GM12878 (cell line): ENCODE measurements at regions not wholly inside any gene's neighbourhood (a gene's known extent, or its start where the extent isn't known, plus 50 kb on each side); places are given as distances from the start of the nearest gene placed in this dataset.

Experiments used
- ATAC-seq: fragments of 200-7000 bp; cut with Tn5 transposase; 3 replicates; pipeline ENCODE4 v1.9.1; 2020; ENCODE audit warnings: mild to moderate bottlenecking, moderate library complexity
- BruUV-seq: library from RNA; stranded (reverse); fragments of 400-500 nt; replicated peaks from 2 replicates; lab custom pipeline; 2021; lab: Mats Ljungman, UMichigan
- CTCF ChIA-PET: fragments of 300-600 bp; sonication (Branson Sonifier 250); formaldehyde crosslinking; extraction: SDS; loops from one replicate; lab custom pipeline; 2021; ENCODE audit warnings: inconsistent platforms; lab: Yijun Ruan, JAX
- POLR2A ChIA-PET: fragments of 350-600 bp; formaldehyde crosslinking; extraction: SDS; loops from one replicate; lab custom pipeline; 2021; ENCODE audit warnings: inconsistent platforms; lab: Charles Lee
- RAD21 ChIA-PET: fragments of 300-600 bp; sonication (Branson Sonifier 250); formaldehyde crosslinking; loops from one replicate; lab custom pipeline; 2023; ENCODE audit warnings: antibody characterized with exemption; ENCODE audit not compliant: unreplicated experiment; lab: Charles Lee
- SMC1A ChIA-PET: fragments of 300-600 bp; sonication (Branson Sonifier 250); formaldehyde crosslinking; loops from one replicate; lab custom pipeline; 2023; ENCODE audit not compliant: unreplicated experiment, uncharacterized antibody; lab: Charles Lee
- DNase-seq: peaks from one replicate; pipeline ENCODE4 v3.0.0-alpha.2; 2011; ENCODE audit warnings: low read depth, low spot score
- FAIRE-seq: peaks from 3 replicates; lab custom pipeline; 2011; peaks lifted over from hg19 to GRCh38; lab: Jason Lieb, UNC
- H2AFZ ChIP-seq: 2 replicates; pipeline ENCODE4 v1.6.0; 2011; ENCODE audit warnings: low read depth, low read length, control low read depth; ENCODE audit not compliant: control insufficient read depth
- H3K27ac ChIP-seq: 2 replicates; pipeline ENCODE4 v1.5.1; 2011; ENCODE audit warnings: control low read depth; ENCODE audit not compliant: control insufficient read depth, insufficient read depth
- H3K27me3 ChIP-seq, 2 experiments: replicated peaks in 1 of 2; 2 replicates each; pipeline versions ENCODE4 v1.6.0 to v1.6.1; 2011; ENCODE audit warnings: low read length in 1 of 2; ENCODE audit not compliant: control insufficient read depth in 2 of 2, insufficient read depth in 2 of 2
- H3K36me3 ChIP-seq, 2 experiments: 2 replicates each; pipeline ENCODE4 v1.5.1; 2011; ENCODE audit warnings: low read length in 1 of 2; ENCODE audit not compliant: control insufficient read depth in 2 of 2, insufficient read depth in 2 of 2
- H3K4me1 ChIP-seq: 2 replicates; pipeline ENCODE4 v1.6.1; 2011; ENCODE audit warnings: mild to moderate bottlenecking, low read length, moderate library complexity, mixed read lengths; ENCODE audit not compliant: control insufficient read depth, insufficient read depth
- H3K4me2 ChIP-seq: 2 replicates; pipeline ENCODE4 v1.6.0; 2011; ENCODE audit warnings: control low read depth; ENCODE audit not compliant: control insufficient read depth, insufficient read depth
- H3K4me3 ChIP-seq: fragments of 200-600 bp; sonication (generic); 2 replicates; pipeline ENCODE4 v1.5.1; 2016
- H3K79me2 ChIP-seq: 2 replicates; pipeline ENCODE4 v1.6.0; 2011; ENCODE audit warnings: low read length; ENCODE audit not compliant: control insufficient read depth, insufficient read depth
- H3K9ac ChIP-seq: 2 replicates; pipeline ENCODE4 v1.8.0; 2011; ENCODE audit warnings: low read length, control low read depth, mixed read lengths; ENCODE audit not compliant: control insufficient read depth, insufficient read depth
- H3K9me3 ChIP-seq: replicated peaks from 3 replicates; pipeline ENCODE4 v1.5.1; 2011; ENCODE audit warnings: mild to moderate bottlenecking, low read length; ENCODE audit not compliant: control insufficient read depth, insufficient read depth
- H4K20me1 ChIP-seq: 2 replicates; pipeline ENCODE4 v1.6.0; 2011; ENCODE audit not compliant: control insufficient read depth, insufficient read depth
- BCL11A ChIP-seq: IDR thresholded peaks from 2 replicates; pipeline ENCODE4 v1.6.1; 2011; ENCODE audit warnings: low read depth, low read length
- BCL3 ChIP-seq: IDR thresholded peaks from 2 replicates; pipeline ENCODE4 v1.6.1; 2011; ENCODE audit warnings: borderline replicate concordance, low read depth, mild to moderate bottlenecking, moderate library complexity, low read length; ENCODE audit not compliant: insufficient read depth, poor library complexity, severe bottlenecking
- BHLHE40 ChIP-seq, 2 experiments: fragments of 450-650 bp in 1 of 2; IDR thresholded peaks; 2 replicates each; pipeline ENCODE4 v1.6.1; 2011 to 2017; ENCODE audit warnings: low read depth in 2 of 2, borderline replicate concordance in 1 of 2, improper control_type of control experiment in 1 of 2, low read length in 1 of 2, mild to moderate bottlenecking in 1 of 2
- CTCF ChIP-seq, 3 experiments: IDR thresholded peaks in 2 of 3; conservative IDR thresholded peaks in 1 of 3; 2 replicates each; pipeline ENCODE4 v1.5.1; 2011; ENCODE audit warnings: low read depth in 3 of 3, low read length in 3 of 3, mild to moderate bottlenecking in 3 of 3, control low read depth in 2 of 3, moderate library complexity in 2 of 3, inconsistent platforms in 1 of 3, mixed read lengths in 1 of 3; ENCODE audit not compliant: control insufficient read depth in 2 of 3, insufficient read depth in 1 of 3; ENCODE audit errors: extremely low read depth in 1 of 3
- EZH2 ChIP-seq: IDR thresholded peaks from 2 replicates; pipeline ENCODE4 v1.6.1; 2012; ENCODE audit warnings: low read depth, mild to moderate bottlenecking, control low read depth, inconsistent platforms, low read length, borderline replicate concordance; ENCODE audit not compliant: control insufficient read depth
- JUND ChIP-seq: IDR thresholded peaks from 2 replicates; pipeline ENCODE4 v1.6.1; 2012; ENCODE audit warnings: low read depth, mild to moderate bottlenecking, low read length, improper control_type of control experiment, moderate library complexity
- KAT2A ChIP-seq: conservative IDR thresholded peaks from 2 replicates; pipeline ENCODE4 v1.6.1; 2011; ENCODE audit warnings: low read depth, low read length; ENCODE audit not compliant: control insufficient read depth
- NR2C1 ChIP-seq: fragments of 450-650 bp; IDR thresholded peaks from 2 replicates; pipeline ENCODE4 v1.6.1; 2017; ENCODE audit warnings: antibody characterized with exemption, mild to moderate bottlenecking, moderate library complexity
- SUPT20H ChIP-seq: IDR thresholded peaks from 2 replicates; pipeline ENCODE4 v1.6.1; 2011; ENCODE audit warnings: low read depth, mild to moderate bottlenecking, low read length, moderate library complexity, borderline replicate concordance; ENCODE audit not compliant: control insufficient read depth
- ZNF384 ChIP-seq: IDR thresholded peaks from 2 replicates; pipeline ENCODE4 v1.6.1; 2012; ENCODE audit warnings: low read depth, mild to moderate bottlenecking, low read length, improper control_type of control experiment, borderline replicate concordance
- WGBS: methylation state at CpG from one replicate; pipeline ENCODE4 v1.1.6; 2016; ENCODE audit warnings: low lambda C conversion rate; ENCODE audit not compliant: insufficient replicate concordance, insufficient coverage; ENCODE audit errors: missing lambda C conversion rate; 5-methylcytosine and 5-hydroxymethylcytosine counted together
- in situ Hi-C: fragments of 300-500 bp; cut with MboI; formaldehyde crosslinking; loops from 9 replicates; pipeline ENCODE4 v1.14.3; 2018; ENCODE audit warnings: mixed read lengths
- intact Hi-C: fragments of 100-400 bp; cut with micrococcal nuclease; formaldehyde crosslinking; loops from one replicate; pipeline ENCODE4 v1.14.2; 2022; ENCODE audit not compliant: unreplicated experiment

DNA sequence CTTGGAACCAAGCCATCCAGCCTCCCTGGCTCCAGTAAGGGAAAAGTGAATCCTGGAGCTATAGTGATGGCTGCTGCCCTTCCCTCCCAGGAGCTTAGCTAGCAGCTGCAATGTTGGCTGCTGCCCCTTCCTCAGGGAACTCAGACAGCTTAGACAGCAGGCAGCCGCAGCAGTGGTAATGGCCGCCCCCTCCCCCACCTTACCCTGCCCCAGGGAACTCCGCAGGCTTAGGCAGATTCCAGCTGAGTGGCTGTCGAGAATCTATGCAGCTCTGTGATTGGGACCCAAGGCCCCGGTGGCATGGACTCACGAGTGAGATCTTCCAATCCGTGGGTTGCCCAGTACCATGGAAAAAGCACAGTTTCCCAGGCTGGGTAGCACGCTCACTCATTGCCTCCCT lies 378.6 kb downstream of the NNT start:
- Histone ChIP-seq H3K4me1 (no peaks in the 10 kb centered on the region), H3K9me3 (no peaks in the 10 kb centered on the region), H3K4me2 (no peak overlapping the region), H3K36me3 (no peaks in the 10 kb centered on the region), H3K4me3 (no peak overlapping the region), H3K9ac (no peak overlapping the region), H2AFZ (no peak overlapping the region), H3K79me2 (no peaks in the 10 kb centered on the region), H3K27me3 (no peaks in the 10 kb centered on the region), H3K27ac (no peak overlapping the region), H4K20me1 (no peaks in the 10 kb centered on the region)
- 24% methylated on average over 8 of the region's 8 CpGs for WGBS
- in situ Hi-C loops: no loop called here
- RAD21 ChIA-PET: no interaction called here
- intact Hi-C loops: no loop called here
- TF ChIP-seq KAT2A (no peak), BCL3 (no peak)
- CTCF ChIA-PET: no interaction called here
- POLR2A ChIA-PET: no interaction called here
- no TSS peak for BruUV-seq
- DNase-seq: no peak
- ATAC-seq: no peak
- SMC1A ChIA-PET: no interaction called here
- no peak for FAIRE-seq

DNA sequence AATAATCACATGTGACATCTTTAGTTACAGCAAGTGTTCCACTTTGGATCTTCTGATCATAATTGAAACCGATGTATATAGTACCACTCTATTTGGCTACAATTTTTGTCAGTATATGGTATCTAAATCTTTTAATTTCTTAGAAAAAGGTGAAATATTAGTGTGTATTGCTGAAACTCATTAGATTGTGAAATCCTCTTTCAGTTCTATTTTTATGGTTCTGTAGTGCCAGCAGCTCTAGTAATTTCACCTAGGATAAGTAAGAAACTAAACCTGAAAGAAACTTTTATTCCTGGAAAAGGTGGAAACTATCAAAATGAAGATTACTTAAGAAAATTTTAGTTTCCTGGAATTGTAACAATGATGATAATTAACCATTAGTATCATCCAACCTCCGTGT lies 370.9 kb downstream of the NNT start:
- ATAC-seq: no peak
- no peaks in the 10 kb centered on the region for H3K27me3 ChIP-seq
- ChIA-PET SMC1A (no interaction called here), CTCF (no interaction called here), RAD21 (no interaction called here), POLR2A (interaction anchor here (0.8 kb wide), 1 partner anchor 17 kb away, joined by 3 read pairs; no protein-coding TSS in a partner anchor)
- H3K9ac ChIP-seq: no peak overlapping the region
- no peaks in the 10 kb centered on the region for H3K4me1 ChIP-seq
- no peaks in the 10 kb centered on the region for H3K79me2 ChIP-seq
- no peaks in the 10 kb centered on the region for H3K9me3 ChIP-seq
- BruUV-seq: no TSS peak
- H3K36me3 ChIP-seq: no peaks in the 10 kb centered on the region
- WGBS: 2% methylated on average over 2 of the region's 2 CpGs
- H3K27ac ChIP-seq: no peak overlapping the region
- H2AFZ ChIP-seq: no peak overlapping the region
- intact Hi-C loops: no loop called here
- no peaks in the 10 kb centered on the region for H4K20me1 ChIP-seq
- in situ Hi-C loops: no loop called here
- FAIRE-seq: no peak
- no peak overlapping the region for H3K4me2 ChIP-seq
- no peak overlapping the region for H3K4me3 ChIP-seq
- no peak for DNase-seq
- TF ChIP-seq BHLHE40 (IDR thresholded peaks at IDR 0.05; ENCODE audit: borderline replicate concordance in 1 of 2, low read depth in 2 of 2, low read length in 1 of 2) (no peak), EZH2 (no peak), SUPT20H (no peak), BCL11A (no peak), BCL3 (no peak), JUND (no peak), ZNF384 (no peak), CTCF (IDR thresholded peaks at IDR 0.05 in 2 of 3, conservative IDR thresholded peaks at IDR 0.05 in 1 of 3; ENCODE audit: control insufficient read depth in 2 of 3, extremely low read depth in 1 of 3, insufficient read depth in 1 of 3, low read depth in 3 of 3, low read length in 3 of 3) (no peak), NR2C1 (no peak)
